Ascending aorta (tissue), 2 donors: ENCODE measurements at regions not wholly inside any gene's neighbourhood (a gene's known extent, or its start where the extent isn't known, plus 50 kb on each side); places are given as distances from the start of the nearest gene placed in this dataset.

Experiments
- DNase-seq, 2 donors: peaks; one replicate each; pipeline ENCODE4 v3.0.0-alpha.2; 2019; ENCODE audit warnings: low spot score in 2 of 2
- H3K27ac ChIP-seq, 2 donors: fragments of 200-600 bp; sonication (generic); one replicate each; pipeline ENCODE4 v1.5.1; 2016 to 2017; ENCODE audit warnings: mild to moderate bottlenecking in 1 of 2
- H3K27me3 ChIP-seq: fragments of 200-600 bp; sonication (generic); one replicate; pipeline ENCODE4 v1.5.1; 2017
- H3K36me3 ChIP-seq, 2 donors: fragments of 200-600 bp; sonication (generic); one replicate each; pipeline ENCODE4 v1.5.1; 2016
- H3K4me1 ChIP-seq, 2 donors: fragments of 200-600 bp; sonication (generic); one replicate each; pipeline ENCODE4 v1.5.1; 2016 to 2017; ENCODE audit warnings: mild to moderate bottlenecking in 1 of 2
- H3K4me3 ChIP-seq, 2 donors: fragments of 200-600 bp; sonication (generic); one replicate each; pipeline ENCODE4 v1.5.1; 2016 to 2017; ENCODE audit warnings: mild to moderate bottlenecking in 1 of 2
- H3K9me3 ChIP-seq, 2 donors: fragments of 200-600 bp; sonication (generic); one replicate each; pipeline ENCODE4 v1.5.1; 2016
- CTCF ChIP-seq, 3 experiments: fragments of 200-600 bp in 2 of 3; fragments of 450-650 bp in 1 of 3; sonication (generic) in 2 of 3; IDR thresholded peaks; one replicate each; pipeline ENCODE4 v1.5.1; 2016 to 2019; ENCODE audit warnings: antibody characterized with exemption in 3 of 3, mild to moderate bottlenecking in 1 of 3, moderate library complexity in 1 of 3
- intact Hi-C: fragments of 100-400 bp; cut with DNase I; formaldehyde crosslinking; loops from one replicate; pipeline ENCODE4 v1.15.1; 2023

GRCh38 chr4:10171055-10171454, 54.5 kb upstream of the WDR1 start:
- no peak for TF ChIP-seq CTCF (IDR thresholded peaks at IDR 0.05)
- Histone ChIP-seq H3K4me3 (no peak overlapping the region), H3K27ac (no peak overlapping the region), H3K4me1 (peaks cover 5 to 14% of the 10 kb centered on the region in 2 donors), H3K36me3 (no peaks in the 10 kb centered on the region), H3K9me3 (no peaks in the 10 kb centered on the region), H3K27me3 (no peaks in the 10 kb centered on the region)
- no peak for DNase-seq
- intact Hi-C loops, result no loop called here

- no peaks in the 10 kb centered on the region for H3K27me3 ChIP-seq
- no peak for DNase-seq
- no peak overlapping the region for H3K4me3 ChIP-seq
- TF ChIP-seq CTCF (IDR thresholded peaks at IDR 0.05), result no peak
- H3K27ac ChIP-seq, result no peak overlapping the region
- intact Hi-C loops, result no loop called here
- no peaks in the 10 kb centered on the region for H3K9me3 ChIP-seq
- H3K36me3 ChIP-seq, result no peaks in the 10 kb centered on the region
- peaks cover 5 to 14% of the 10 kb centered on the region in 2 donors for H3K4me1 ChIP-seq
These were observed 53.3 kb upstream of the WDR1 start for GRCh38 chr4:10169839-10170387.

GRCh38 chr4:10168151-10168550, 51.6 kb upstream of the WDR1 start:
- Histone ChIP-seq H3K9me3 (no peaks in the 10 kb centered on the region), H3K4me1 (peaks cover 0 to 4% of the 10 kb centered on the region in 2 donors), H3K4me3 (no peak overlapping the region), H3K36me3 (no peaks in the 10 kb centered on the region), H3K27me3 (no peaks in the 10 kb centered on the region), H3K27ac (no peak overlapping the region)
- intact Hi-C loops, result no loop called here
- DNase-seq, result no peak
- TF ChIP-seq CTCF (IDR thresholded peaks at IDR 0.05), result no peak

GRCh38 chr4:10167201-10167600, 50.6 kb upstream of the WDR1 start:
- no peak overlapping the region for H3K27ac ChIP-seq
- DNase-seq, result no peak
- no peaks in the 10 kb centered on the region for H3K9me3 ChIP-seq
- no peaks in the 10 kb centered on the region for H3K4me1 ChIP-seq
- H3K27me3 ChIP-seq, result no peaks in the 10 kb centered on the region
- TF ChIP-seq CTCF (IDR thresholded peaks at IDR 0.05), result no peak
- H3K4me3 ChIP-seq, result no peak overlapping the region
- no peaks in the 10 kb centered on the region for H3K36me3 ChIP-seq
- intact Hi-C loops, result no loop called here
